ENCODE measurements at regions not wholly inside any gene's neighbourhood (a gene's known extent, or its start where the extent isn't known, plus 50 kb on each side); places are given as distances from the start of the nearest gene placed in this dataset.

- no peak for TF ChIP-seq POLR2A (IDR thresholded peaks at IDR 0.05)
- TF ChIP-seq CTCF (IDR thresholded peaks at IDR 0.05), result no peak
Observed at GRCh38 chr14:81637639-81638038, 104.0 kb upstream of the SEL1L start.
